H1 (cell line): ENCODE measurements at regions not wholly inside any gene's neighbourhood (a gene's known extent, or its start where the extent isn't known, plus 50 kb on each side); places are given as distances from the start of the nearest gene placed in this dataset.

Experiments used
- CTCF ChIA-PET: fragments of 300-600 bp; sonication (Branson Sonifier 250); formaldehyde crosslinking; loops from one replicate; lab custom pipeline; 2021; ENCODE audit not compliant: partially characterized antibody; lab: Charles Lee
- POLR2A ChIA-PET: fragments of 300-600 bp; sonication (Branson Sonifier 250); formaldehyde crosslinking; loops from one replicate; lab custom pipeline; 2021; ENCODE audit warnings: inconsistent platforms; ENCODE audit not compliant: partially characterized antibody; lab: Charles Lee
- DNase-seq, 2 experiments: peaks; one replicate each; pipeline versions ENCODE4 v3.0.0 to v3.0.0-alpha.2; 2010 to 2022; ENCODE audit warnings: low spot score in 2 of 2, low read depth in 1 of 2, mixed read lengths in 1 of 2
- FAIRE-seq: peaks from 2 replicates; lab custom pipeline; 2011; peaks lifted over from hg19 to GRCh38; lab: Jason Lieb, UNC
- H2AFZ ChIP-seq: 2 replicates; pipeline ENCODE4 v1.8.1; 2012; ENCODE audit warnings: low read length, inconsistent platforms
- H2AK5ac ChIP-seq: 2 replicates; pipeline ENCODE4 v1.6.1; 2013; ENCODE audit warnings: low read depth, low read length
- H2BK120ac ChIP-seq: replicated peaks from 2 replicates; pipeline ENCODE3; 2013; ENCODE audit warnings: low read depth, low read length, inconsistent platforms
- H2BK12ac ChIP-seq: 2 replicates; pipeline ENCODE4 v1.6.1; 2013; ENCODE audit warnings: low read depth, low read length
- H2BK15ac ChIP-seq: 2 replicates; pipeline ENCODE4 v1.6.1; 2013; ENCODE audit warnings: low read length
- H2BK20ac ChIP-seq: 2 replicates; pipeline ENCODE4 v1.6.1; 2013; ENCODE audit warnings: low read length
- H2BK5ac ChIP-seq: 2 replicates; pipeline ENCODE4 v1.6.1; 2013; ENCODE audit warnings: low read depth, low read length
- H3K14ac ChIP-seq: 2 replicates; pipeline ENCODE4 v1.6.1; 2013; ENCODE audit warnings: inconsistent platforms; ENCODE audit not compliant: insufficient read length
- H3K18ac ChIP-seq: 2 replicates; pipeline ENCODE4 v1.6.1; 2013; ENCODE audit warnings: low read length; ENCODE audit errors: extremely low read depth
- H3K23ac ChIP-seq: 2 replicates; pipeline ENCODE4 v1.6.1; 2013; ENCODE audit warnings: inconsistent platforms; ENCODE audit not compliant: insufficient read length
- H3K23me2 ChIP-seq: 2 replicates; pipeline ENCODE4 v1.6.1; 2013; ENCODE audit warnings: low read depth, low read length
- H3K27ac ChIP-seq: 2 replicates; pipeline ENCODE4 v1.6.1; 2011; ENCODE audit warnings: low read depth, low read length, inconsistent platforms
- H3K27me3 ChIP-seq, 4 experiments: replicated peaks in 1 of 4; 1 replicate in 1 of 4; 2 replicates in 3 of 4; pipeline versions ENCODE4 v1.6.1 to v1.8.1; 2011 to 2013; ENCODE audit warnings: low read length in 3 of 4, mild to moderate bottlenecking in 3 of 4, inconsistent platforms in 2 of 4, mixed read lengths in 2 of 4, moderate library complexity in 1 of 4; ENCODE audit not compliant: control insufficient read depth in 3 of 4, insufficient read depth in 3 of 4; ENCODE audit errors: extremely low read depth in 1 of 4
- H3K36me3 ChIP-seq, 4 experiments: 2 replicates each; pipeline versions ENCODE4 v1.6.1 to v1.8.1; 2011 to 2013; ENCODE audit warnings: mild to moderate bottlenecking in 4 of 4, low read length in 3 of 4, moderate library complexity in 2 of 4, control low read depth in 1 of 4, inconsistent platforms in 1 of 4; ENCODE audit not compliant: insufficient read depth in 4 of 4, control insufficient read depth in 2 of 4
- H3K4ac ChIP-seq: replicated peaks from 2 replicates; pipeline ENCODE3; 2013; ENCODE audit warnings: low read length, low read depth, mixed read lengths, inconsistent platforms; ENCODE audit not compliant: insufficient read length
- H3K4me1 ChIP-seq, 4 experiments: replicated peaks in 1 of 4; 1 replicate in 1 of 4; 2 replicates in 3 of 4; pipeline versions ENCODE4 v1.6.1 to v1.8.1; 2011 to 2013; ENCODE audit warnings: low read length in 3 of 4, inconsistent platforms in 2 of 4, mixed read lengths in 1 of 4; ENCODE audit not compliant: insufficient read depth in 4 of 4, control insufficient read depth in 3 of 4
- H3K4me2 ChIP-seq, 2 experiments: 2 replicates each; pipeline versions ENCODE4 v1.6.1 to v1.8.1; 2011 to 2013; ENCODE audit warnings: low read depth in 2 of 2, low read length in 2 of 2, control low read depth in 1 of 2, inconsistent platforms in 1 of 2, mild to moderate bottlenecking in 1 of 2; ENCODE audit not compliant: insufficient read depth in 1 of 2
- H3K4me3 ChIP-seq, 4 experiments: fragments of 200-600, 300-600 bp in 1 of 4; sonication (generic), shearing (Covaris generic), sonication (Bioruptor Twin) in 1 of 4; 2 replicates each; pipeline versions ENCODE4 v1.5.1 to v1.8.1; 2011 to 2016; ENCODE audit warnings: low read length in 4 of 4, low read depth in 3 of 4, control low read depth in 2 of 4, inconsistent platforms in 2 of 4, mild to moderate bottlenecking in 2 of 4, mixed read lengths in 1 of 4, moderate library complexity in 1 of 4; ENCODE audit not compliant: insufficient read depth in 2 of 4; ENCODE audit errors: extremely low read depth in 1 of 4
- H3K56ac ChIP-seq: replicated peaks from 2 replicates; pipeline ENCODE3; 2013; ENCODE audit warnings: low read depth, mild to moderate bottlenecking, mixed read lengths, low read length, inconsistent platforms; ENCODE audit not compliant: insufficient read length
- H3K79me1 ChIP-seq: 2 replicates; pipeline ENCODE4 v1.6.1; 2013; ENCODE audit warnings: low read depth, low read length, control low read depth
- H3K79me2 ChIP-seq, 2 experiments: 2 replicates each; pipeline versions ENCODE4 v1.6.1 to v1.8.1; 2012 to 2013; ENCODE audit warnings: low read length in 2 of 2, mild to moderate bottlenecking in 2 of 2, inconsistent platforms in 1 of 2; ENCODE audit not compliant: insufficient read depth in 2 of 2, control insufficient read depth in 1 of 2
- H3K9ac ChIP-seq, 4 experiments: replicated peaks in 1 of 4; 1 replicate in 1 of 4; 2 replicates in 3 of 4; pipeline versions ENCODE4 v1.6.1 to v1.8.1; 2011 to 2013; ENCODE audit warnings: low read depth in 3 of 4, low read length in 3 of 4, control low read depth in 2 of 4, mild to moderate bottlenecking in 2 of 4, moderate library complexity in 2 of 4, inconsistent platforms in 1 of 4; ENCODE audit errors: extremely low read depth in 1 of 4
- H3K9me3 ChIP-seq, 2 experiments: 2 replicates each; pipeline versions ENCODE4 v1.6.1 to v1.8.1; 2012 to 2013; ENCODE audit warnings: mild to moderate bottlenecking in 2 of 2, moderate library complexity in 2 of 2, control low read depth in 1 of 2, inconsistent platforms in 1 of 2, low read depth in 1 of 2, low read length in 1 of 2, mixed read lengths in 1 of 2; ENCODE audit not compliant: insufficient read depth in 2 of 2
- H4K20me1 ChIP-seq, 2 experiments: replicated peaks in 1 of 2; 2 replicates each; pipeline versions ENCODE3 to v1.8.1; 2011 to 2013; ENCODE audit warnings: inconsistent platforms in 2 of 2, low read length in 2 of 2, mild to moderate bottlenecking in 1 of 2; ENCODE audit not compliant: insufficient read depth in 2 of 2, control insufficient read depth in 1 of 2
- H4K5ac ChIP-seq: 2 replicates; pipeline ENCODE4 v1.6.1; 2013; ENCODE audit warnings: low read length, low read depth, mixed read lengths, inconsistent platforms; ENCODE audit not compliant: insufficient read length
- H4K8ac ChIP-seq: 2 replicates; pipeline ENCODE4 v1.8.0; 2013; ENCODE audit warnings: mild to moderate bottlenecking, moderate library complexity, low read length, inconsistent platforms; ENCODE audit not compliant: insufficient read depth; ENCODE audit errors: extremely low read depth
- H4K91ac ChIP-seq: replicated peaks from 2 replicates; pipeline ENCODE3; 2013; ENCODE audit warnings: low read length, mixed read lengths, inconsistent platforms; ENCODE audit not compliant: insufficient read length
- FOSL1 ChIP-seq: IDR thresholded peaks from 2 replicates; pipeline ENCODE4 v1.6.1; 2011; ENCODE audit warnings: mild to moderate bottlenecking, low read depth, low read length, moderate library complexity; ENCODE audit not compliant: insufficient read depth
- GTF2F1 ChIP-seq: IDR thresholded peaks from 2 replicates; pipeline ENCODE4 v1.6.1; 2012; ENCODE audit warnings: low read depth, low read length, improper control_type of control experiment, borderline replicate concordance

GRCh38 chr7:114180556-114181266 is 233.9 kb upstream of the FOXP2 start:
- no peak overlapping the region for H3K56ac ChIP-seq
- no peak overlapping the region for H4K8ac ChIP-seq
- H3K23ac ChIP-seq, result no peak overlapping the region
- no peak overlapping the region for H4K91ac ChIP-seq
- no peaks in the 10 kb centered on the region for H3K79me1 ChIP-seq
- H3K9ac ChIP-seq, result no peak overlapping the region
- no peak overlapping the region for H2BK5ac ChIP-seq
- no peak overlapping the region for H2AFZ ChIP-seq
- POLR2A ChIA-PET, result no interaction called here
- no peak overlapping the region for H3K18ac ChIP-seq
- no peaks in the 10 kb centered on the region for H3K36me3 ChIP-seq
- H2BK15ac ChIP-seq, result no peak overlapping the region
- no peaks in the 10 kb centered on the region for H3K27me3 ChIP-seq
- 0 out of 7 replicates have a peak, but pooled peaks cover 0 to 2% (median 0%) of the 10 kb centered on the region in 4 experiments for H3K4me1 ChIP-seq
- FAIRE-seq (no peak), DNase-seq (no peak)
- H3K27ac ChIP-seq, result no peak overlapping the region
- H3K23me2 ChIP-seq, result no peaks in the 10 kb centered on the region
- H2AK5ac ChIP-seq, result no peak overlapping the region
- H3K9me3 ChIP-seq, result no peaks in the 10 kb centered on the region
- H4K5ac ChIP-seq, result no peak overlapping the region
- no peak overlapping the region for H3K14ac ChIP-seq
- H3K79me2 ChIP-seq, result no peaks in the 10 kb centered on the region
- no peak overlapping the region for H3K4ac ChIP-seq
- CTCF ChIA-PET, result interaction anchor here (1.2 kb wide), 1 partner anchor 19 kb away, joined by 3 read pairs; no protein-coding TSS in a partner anchor
- no peak overlapping the region for H3K4me2 ChIP-seq
- no peak overlapping the region for H2BK20ac ChIP-seq
- TF ChIP-seq FOSL1 (no peak), GTF2F1 (no peak)
- no peaks in the 10 kb centered on the region for H4K20me1 ChIP-seq
- no peak overlapping the region for H3K4me3 ChIP-seq
- no peak overlapping the region for H2BK120ac ChIP-seq
- H2BK12ac ChIP-seq, result no peak overlapping the region
